Ovary (tissue), 3 donors: ENCODE measurements at regions not wholly inside any gene's neighbourhood (a gene's known extent, or its start where the extent isn't known, plus 50 kb on each side); places are given as distances from the start of the nearest gene placed in this dataset.

ENCODE experiments used
- EP300 ChIP-seq: sonication (generic); formaldehyde crosslinking; IDR thresholded peaks from one replicate; pipeline ENCODE4 v1.6.1; 2017; ENCODE audit warnings: antibody characterized with exemption
- POLR2A ChIP-seq: fragments of 450-650 bp; IDR thresholded peaks from one replicate; pipeline ENCODE4 v1.6.1; 2017; ENCODE audit warnings: antibody characterized with exemption, mild to moderate bottlenecking, moderate library complexity
- TF ChIP-seq, protein P1 (sequence below), 3 donors: fragments of 450-650 bp in 2 of 3; fragments of 200-600 bp in 1 of 3; IDR thresholded peaks; one replicate each; pipeline versions ENCODE4 v1.5.1 to v1.8.0; 2016 to 2022; ENCODE audit warnings: antibody characterized with exemption in 3 of 3, mild to moderate bottlenecking in 1 of 3
- donor health status: DM: no; HTN: no; CAD: no.

DNA sequence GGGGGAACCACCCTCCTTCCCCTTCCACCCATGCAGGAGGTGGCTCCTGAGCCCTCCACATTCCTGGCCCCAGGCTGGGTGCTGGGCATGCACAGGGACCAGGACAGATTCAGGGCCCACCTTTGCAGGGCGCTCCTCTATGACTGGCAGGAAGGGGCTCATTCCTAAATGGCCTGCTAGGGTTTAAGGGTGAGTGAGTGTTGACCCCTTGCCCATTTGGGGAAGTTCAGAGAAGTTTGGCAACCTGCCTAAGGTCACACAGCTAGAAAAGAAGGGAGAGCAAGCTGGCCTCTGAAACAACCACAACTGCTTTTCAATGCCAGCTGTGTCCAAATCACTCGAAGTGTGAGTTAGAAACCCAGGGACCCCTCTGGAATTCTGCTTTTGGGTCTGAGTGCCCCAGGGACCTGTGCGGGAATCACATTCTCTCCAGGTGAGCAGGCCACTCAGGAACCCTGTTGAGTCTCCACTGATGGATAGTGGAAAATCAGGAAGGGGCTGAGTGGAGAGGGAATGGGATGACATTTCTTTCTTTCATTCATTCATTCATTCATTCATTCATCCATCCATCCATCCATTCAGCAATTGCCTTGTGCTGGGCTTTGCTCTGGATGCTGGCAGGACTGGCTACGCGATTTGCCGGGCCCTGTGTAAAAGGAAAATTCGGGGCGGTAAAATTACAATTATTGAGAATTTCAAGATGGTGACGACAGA is 191.9 kb downstream of the C9orf50 start:
- TF ChIP-seq POLR2A: no peak
- TF ChIP-seq, protein P1, sequence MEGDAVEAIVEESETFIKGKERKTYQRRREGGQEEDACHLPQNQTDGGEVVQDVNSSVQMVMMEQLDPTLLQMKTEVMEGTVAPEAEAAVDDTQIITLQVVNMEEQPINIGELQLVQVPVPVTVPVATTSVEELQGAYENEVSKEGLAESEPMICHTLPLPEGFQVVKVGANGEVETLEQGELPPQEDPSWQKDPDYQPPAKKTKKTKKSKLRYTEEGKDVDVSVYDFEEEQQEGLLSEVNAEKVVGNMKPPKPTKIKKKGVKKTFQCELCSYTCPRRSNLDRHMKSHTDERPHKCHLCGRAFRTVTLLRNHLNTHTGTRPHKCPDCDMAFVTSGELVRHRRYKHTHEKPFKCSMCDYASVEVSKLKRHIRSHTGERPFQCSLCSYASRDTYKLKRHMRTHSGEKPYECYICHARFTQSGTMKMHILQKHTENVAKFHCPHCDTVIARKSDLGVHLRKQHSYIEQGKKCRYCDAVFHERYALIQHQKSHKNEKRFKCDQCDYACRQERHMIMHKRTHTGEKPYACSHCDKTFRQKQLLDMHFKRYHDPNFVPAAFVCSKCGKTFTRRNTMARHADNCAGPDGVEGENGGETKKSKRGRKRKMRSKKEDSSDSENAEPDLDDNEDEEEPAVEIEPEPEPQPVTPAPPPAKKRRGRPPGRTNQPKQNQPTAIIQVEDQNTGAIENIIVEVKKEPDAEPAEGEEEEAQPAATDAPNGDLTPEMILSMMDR (IDR thresholded peaks at IDR 0.05): no peak
- TF ChIP-seq EP300: no peak
